GM23338 (cell line): ENCODE measurements at regions not wholly inside any gene's neighbourhood (a gene's known extent, or its start where the extent isn't known, plus 50 kb on each side); places are given as distances from the start of the nearest gene placed in this dataset.

Source experiments
- ATAC-seq: fragments of 200-7000 bp; cut with Tn5 transposase; 3 replicates; pipeline ENCODE4 v1.9.1; 2020
- DNase-seq: peaks from one replicate; pipeline ENCODE4 v3.0.0-alpha.2; 2015; ENCODE audit warnings: low spot score
- H2AFZ ChIP-seq: fragments of 200-600 bp; sonication (generic); 2 replicates; pipeline ENCODE4 v1.8.0; 2016; ENCODE audit warnings: antibody characterized with exemption, mild to moderate bottlenecking, moderate library complexity
- H3F3A ChIP-seq: fragments of 200-600 bp; sonication (generic); replicated peaks from 2 replicates; pipeline ENCODE4 v1.8.0; 2017; ENCODE audit warnings: antibody characterized with exemption, mixed run types, low read depth
- H3K27ac ChIP-seq: fragments of 200-600 bp; sonication (generic); 2 replicates; pipeline ENCODE4 v1.6.1; 2016; ENCODE audit warnings: low read depth
- H3K27me3 ChIP-seq: fragments of 200-600 bp; sonication (generic); 2 replicates; pipeline ENCODE4 v1.8.0; 2016; ENCODE audit warnings: mild to moderate bottlenecking, mixed run types, moderate library complexity; ENCODE audit not compliant: insufficient read depth
- H3K36me3 ChIP-seq: fragments of 200-600 bp; sonication (generic); 2 replicates; pipeline ENCODE4 v1.8.0; 2016; ENCODE audit warnings: mild to moderate bottlenecking; ENCODE audit not compliant: insufficient read depth
- H3K4me1 ChIP-seq: fragments of 200-600 bp; sonication (generic); 2 replicates; pipeline ENCODE4 v1.8.0; 2016; ENCODE audit warnings: mild to moderate bottlenecking, moderate library complexity; ENCODE audit not compliant: insufficient read depth
- H3K4me2 ChIP-seq: fragments of 200-600 bp; sonication (generic); 2 replicates; pipeline ENCODE4 v1.7.1; 2017; ENCODE audit warnings: mixed run types
- H3K4me3 ChIP-seq: fragments of 200-600 bp; sonication (generic); 2 replicates; pipeline ENCODE4 v1.6.1; 2016; ENCODE audit warnings: mixed run types
- H3K79me2 ChIP-seq: fragments of 200-600 bp; sonication (generic); replicated peaks from 2 replicates; pipeline ENCODE4 v1.8.0; 2017; ENCODE audit warnings: mild to moderate bottlenecking; ENCODE audit not compliant: insufficient read depth
- H3K9me2 ChIP-seq: fragments of 200-600 bp; sonication (generic); 2 replicates; pipeline ENCODE4 v1.8.0; 2017; ENCODE audit not compliant: insufficient read depth
- H4K20me1 ChIP-seq: fragments of 200-600 bp; sonication (generic); replicated peaks from 2 replicates; pipeline ENCODE4 v1.8.0; 2017; ENCODE audit warnings: mild to moderate bottlenecking; ENCODE audit not compliant: insufficient read depth
- H3K27ac Mint-ChIP-seq: 2 replicates; pipeline ENCODE4 v1.8.0; 2020; ENCODE audit warnings: inconsistent platforms, mild to moderate bottlenecking, moderate library complexity, mixed read lengths
- H3K27me3 Mint-ChIP-seq: 3 replicates; pipeline ENCODE4 v1.8.0; 2022; ENCODE audit warnings: low read depth, mild to moderate bottlenecking, moderate library complexity, mixed read lengths, inconsistent platforms; ENCODE audit not compliant: insufficient read depth, poor library complexity
- H3K36me3 Mint-ChIP-seq: 3 replicates; pipeline ENCODE4 v1.8.0; 2021; ENCODE audit warnings: low read depth, mild to moderate bottlenecking, inconsistent platforms, moderate library complexity, mixed read lengths
- H3K4me1 Mint-ChIP-seq: 3 replicates; pipeline ENCODE4 v1.8.0; 2020; ENCODE audit warnings: mild to moderate bottlenecking, inconsistent platforms, mixed read lengths
- H3K4me3 Mint-ChIP-seq: 3 replicates; pipeline ENCODE4 v1.8.0; 2021; ENCODE audit warnings: moderate library complexity, mild to moderate bottlenecking, inconsistent platforms, mixed read lengths
- H3K9me3 Mint-ChIP-seq: 3 replicates; pipeline ENCODE4 v1.8.0; 2020; ENCODE audit warnings: moderate library complexity, mild to moderate bottlenecking, inconsistent platforms, mixed read lengths
- CREB1 ChIP-seq: fragments of 250-450 bp; sonication (Bioruptor Pico); IDR thresholded peaks from 2 replicates; pipeline ENCODE4 v1.5.0; 2020; ENCODE audit warnings: low read depth, mild to moderate bottlenecking, moderate library complexity
- EZH2 ChIP-seq: fragments of 200-600 bp; sonication (generic); IDR thresholded peaks from one replicate; pipeline ENCODE4 v1.8.0; 2017; ENCODE audit warnings: antibody characterized with exemption, mild to moderate bottlenecking, low read depth; ENCODE audit not compliant: unreplicated experiment
- EZH2phosphoT487 ChIP-seq: fragments of 200-600 bp; sonication (generic); IDR thresholded peaks from one replicate; pipeline ENCODE4 v1.8.1; 2018; ENCODE audit warnings: antibody characterized with exemption; ENCODE audit not compliant: unreplicated experiment
- JUNB ChIP-seq: IDR thresholded peaks from one replicate; pipeline ENCODE4 v1.6.1; 2016; ENCODE audit warnings: antibody characterized with exemption; ENCODE audit not compliant: unreplicated experiment
- NANOG ChIP-seq: IDR thresholded peaks from 2 replicates; pipeline ENCODE4 v1.6.1; 2016; ENCODE audit warnings: antibody characterized with exemption, borderline replicate concordance
- POLR2AphosphoS5 ChIP-seq: IDR thresholded peaks from 2 replicates; pipeline ENCODE4 v1.6.1; 2016; ENCODE audit warnings: antibody characterized with exemption, low read depth
- STAT1 ChIP-seq: IDR thresholded peaks from one replicate; pipeline ENCODE4 v1.6.1; 2016; ENCODE audit warnings: antibody characterized with exemption; ENCODE audit not compliant: unreplicated experiment
- ZNF114 ChIP-seq: fragments of 250-450 bp; sonication (Bioruptor Pico); IDR thresholded peaks from 2 replicates; pipeline ENCODE4 v1.5.0; 2020; ENCODE audit warnings: mild to moderate bottlenecking, moderate library complexity
- ZNF331 ChIP-seq: fragments of 250-450 bp; sonication (Bioruptor Pico); IDR thresholded peaks from 2 replicates; pipeline ENCODE4 v1.5.0; 2020; ENCODE audit warnings: low read depth, mild to moderate bottlenecking, moderate library complexity
- TF ChIP-seq, protein P1 (sequence below), 2 experiments: fragments of 200-600 bp in 1 of 2; sonication (generic) in 1 of 2; conservative IDR thresholded peaks; 2 replicates each; pipeline versions ENCODE4 v1.5.1 to v1.6.1; 2016 to 2017; ENCODE audit warnings: antibody characterized with exemption in 2 of 2, low read depth in 2 of 2, mild to moderate bottlenecking in 2 of 2, moderate library complexity in 1 of 2
- TF ChIP-seq, protein P2 (sequence below): fragments of 250-450 bp; sonication (Bioruptor Pico); IDR thresholded peaks from 2 replicates; pipeline ENCODE4 v1.5.0; 2020; ENCODE audit warnings: mild to moderate bottlenecking, moderate library complexity
- TF ChIP-seq, protein P3 (sequence below): IDR thresholded peaks from one replicate; pipeline ENCODE4 v1.6.1; 2018; ENCODE audit warnings: antibody characterized with exemption; ENCODE audit not compliant: unreplicated experiment
- TF ChIP-seq, protein P4 (sequence below): IDR thresholded peaks from 2 replicates; pipeline ENCODE4 v1.6.1; 2016; ENCODE audit warnings: antibody characterized with exemption

DNA sequence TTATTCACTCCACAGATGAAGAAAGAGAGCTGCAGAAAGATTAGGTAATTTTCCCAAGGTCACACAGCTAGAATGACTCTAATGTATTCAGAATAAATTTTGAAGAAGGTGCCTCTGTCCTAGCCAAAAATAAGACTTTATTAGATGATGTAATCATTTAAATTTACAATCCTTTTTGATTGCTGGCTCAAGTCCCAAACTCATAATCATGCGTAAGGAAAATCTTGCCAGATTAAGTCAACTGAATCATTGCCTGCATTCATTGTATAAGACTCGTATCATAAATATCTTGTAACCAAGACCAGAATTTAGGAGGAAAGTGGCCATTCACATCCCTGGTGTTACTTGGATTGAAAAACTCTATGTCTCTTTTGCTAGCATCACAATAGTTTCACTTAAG is 53.1 kb upstream of the STK39 start:
- DNase-seq = no peak
- no peak overlapping the region for H3K4me3 ChIP-seq
- H2AFZ ChIP-seq = 0 out of 2 replicates have a peak overlapping the region, but pooled peaks have one; percentile 12
- no peaks in the 10 kb centered on the region for H3K27me3 ChIP-seq
- H3K36me3 ChIP-seq = no peaks in the 10 kb centered on the region
- Mint-ChIP-seq H3K36me3 (peaks cover under 1% of the 10 kb centered on the region; the same call in 2 of the 3 replicates), H3K4me1 (no peaks in the 10 kb centered on the region), H3K4me3 (no peak overlapping the region), H3K9me3 (peaks cover 3% of the 10 kb centered on the region; the same call in 1 of the 3 replicates), H3K27ac (no peak overlapping the region), H3K27me3 (peaks cover 3% of the 10 kb centered on the region)
- H3F3A ChIP-seq = no peaks in the 10 kb centered on the region
- H4K20me1 ChIP-seq = no peaks in the 10 kb centered on the region
- TF ChIP-seq STAT1 = no peak
- TF ChIP-seq ZNF331 = no peak
- TF ChIP-seq, protein P1, sequence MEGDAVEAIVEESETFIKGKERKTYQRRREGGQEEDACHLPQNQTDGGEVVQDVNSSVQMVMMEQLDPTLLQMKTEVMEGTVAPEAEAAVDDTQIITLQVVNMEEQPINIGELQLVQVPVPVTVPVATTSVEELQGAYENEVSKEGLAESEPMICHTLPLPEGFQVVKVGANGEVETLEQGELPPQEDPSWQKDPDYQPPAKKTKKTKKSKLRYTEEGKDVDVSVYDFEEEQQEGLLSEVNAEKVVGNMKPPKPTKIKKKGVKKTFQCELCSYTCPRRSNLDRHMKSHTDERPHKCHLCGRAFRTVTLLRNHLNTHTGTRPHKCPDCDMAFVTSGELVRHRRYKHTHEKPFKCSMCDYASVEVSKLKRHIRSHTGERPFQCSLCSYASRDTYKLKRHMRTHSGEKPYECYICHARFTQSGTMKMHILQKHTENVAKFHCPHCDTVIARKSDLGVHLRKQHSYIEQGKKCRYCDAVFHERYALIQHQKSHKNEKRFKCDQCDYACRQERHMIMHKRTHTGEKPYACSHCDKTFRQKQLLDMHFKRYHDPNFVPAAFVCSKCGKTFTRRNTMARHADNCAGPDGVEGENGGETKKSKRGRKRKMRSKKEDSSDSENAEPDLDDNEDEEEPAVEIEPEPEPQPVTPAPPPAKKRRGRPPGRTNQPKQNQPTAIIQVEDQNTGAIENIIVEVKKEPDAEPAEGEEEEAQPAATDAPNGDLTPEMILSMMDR (conservative IDR thresholded peaks at IDR 0.05; ENCODE audit: low read depth in 2 of 2) = no peak
- TF ChIP-seq JUNB = no peak
- TF ChIP-seq ZNF114 = no peak
- TF ChIP-seq, protein P2, sequence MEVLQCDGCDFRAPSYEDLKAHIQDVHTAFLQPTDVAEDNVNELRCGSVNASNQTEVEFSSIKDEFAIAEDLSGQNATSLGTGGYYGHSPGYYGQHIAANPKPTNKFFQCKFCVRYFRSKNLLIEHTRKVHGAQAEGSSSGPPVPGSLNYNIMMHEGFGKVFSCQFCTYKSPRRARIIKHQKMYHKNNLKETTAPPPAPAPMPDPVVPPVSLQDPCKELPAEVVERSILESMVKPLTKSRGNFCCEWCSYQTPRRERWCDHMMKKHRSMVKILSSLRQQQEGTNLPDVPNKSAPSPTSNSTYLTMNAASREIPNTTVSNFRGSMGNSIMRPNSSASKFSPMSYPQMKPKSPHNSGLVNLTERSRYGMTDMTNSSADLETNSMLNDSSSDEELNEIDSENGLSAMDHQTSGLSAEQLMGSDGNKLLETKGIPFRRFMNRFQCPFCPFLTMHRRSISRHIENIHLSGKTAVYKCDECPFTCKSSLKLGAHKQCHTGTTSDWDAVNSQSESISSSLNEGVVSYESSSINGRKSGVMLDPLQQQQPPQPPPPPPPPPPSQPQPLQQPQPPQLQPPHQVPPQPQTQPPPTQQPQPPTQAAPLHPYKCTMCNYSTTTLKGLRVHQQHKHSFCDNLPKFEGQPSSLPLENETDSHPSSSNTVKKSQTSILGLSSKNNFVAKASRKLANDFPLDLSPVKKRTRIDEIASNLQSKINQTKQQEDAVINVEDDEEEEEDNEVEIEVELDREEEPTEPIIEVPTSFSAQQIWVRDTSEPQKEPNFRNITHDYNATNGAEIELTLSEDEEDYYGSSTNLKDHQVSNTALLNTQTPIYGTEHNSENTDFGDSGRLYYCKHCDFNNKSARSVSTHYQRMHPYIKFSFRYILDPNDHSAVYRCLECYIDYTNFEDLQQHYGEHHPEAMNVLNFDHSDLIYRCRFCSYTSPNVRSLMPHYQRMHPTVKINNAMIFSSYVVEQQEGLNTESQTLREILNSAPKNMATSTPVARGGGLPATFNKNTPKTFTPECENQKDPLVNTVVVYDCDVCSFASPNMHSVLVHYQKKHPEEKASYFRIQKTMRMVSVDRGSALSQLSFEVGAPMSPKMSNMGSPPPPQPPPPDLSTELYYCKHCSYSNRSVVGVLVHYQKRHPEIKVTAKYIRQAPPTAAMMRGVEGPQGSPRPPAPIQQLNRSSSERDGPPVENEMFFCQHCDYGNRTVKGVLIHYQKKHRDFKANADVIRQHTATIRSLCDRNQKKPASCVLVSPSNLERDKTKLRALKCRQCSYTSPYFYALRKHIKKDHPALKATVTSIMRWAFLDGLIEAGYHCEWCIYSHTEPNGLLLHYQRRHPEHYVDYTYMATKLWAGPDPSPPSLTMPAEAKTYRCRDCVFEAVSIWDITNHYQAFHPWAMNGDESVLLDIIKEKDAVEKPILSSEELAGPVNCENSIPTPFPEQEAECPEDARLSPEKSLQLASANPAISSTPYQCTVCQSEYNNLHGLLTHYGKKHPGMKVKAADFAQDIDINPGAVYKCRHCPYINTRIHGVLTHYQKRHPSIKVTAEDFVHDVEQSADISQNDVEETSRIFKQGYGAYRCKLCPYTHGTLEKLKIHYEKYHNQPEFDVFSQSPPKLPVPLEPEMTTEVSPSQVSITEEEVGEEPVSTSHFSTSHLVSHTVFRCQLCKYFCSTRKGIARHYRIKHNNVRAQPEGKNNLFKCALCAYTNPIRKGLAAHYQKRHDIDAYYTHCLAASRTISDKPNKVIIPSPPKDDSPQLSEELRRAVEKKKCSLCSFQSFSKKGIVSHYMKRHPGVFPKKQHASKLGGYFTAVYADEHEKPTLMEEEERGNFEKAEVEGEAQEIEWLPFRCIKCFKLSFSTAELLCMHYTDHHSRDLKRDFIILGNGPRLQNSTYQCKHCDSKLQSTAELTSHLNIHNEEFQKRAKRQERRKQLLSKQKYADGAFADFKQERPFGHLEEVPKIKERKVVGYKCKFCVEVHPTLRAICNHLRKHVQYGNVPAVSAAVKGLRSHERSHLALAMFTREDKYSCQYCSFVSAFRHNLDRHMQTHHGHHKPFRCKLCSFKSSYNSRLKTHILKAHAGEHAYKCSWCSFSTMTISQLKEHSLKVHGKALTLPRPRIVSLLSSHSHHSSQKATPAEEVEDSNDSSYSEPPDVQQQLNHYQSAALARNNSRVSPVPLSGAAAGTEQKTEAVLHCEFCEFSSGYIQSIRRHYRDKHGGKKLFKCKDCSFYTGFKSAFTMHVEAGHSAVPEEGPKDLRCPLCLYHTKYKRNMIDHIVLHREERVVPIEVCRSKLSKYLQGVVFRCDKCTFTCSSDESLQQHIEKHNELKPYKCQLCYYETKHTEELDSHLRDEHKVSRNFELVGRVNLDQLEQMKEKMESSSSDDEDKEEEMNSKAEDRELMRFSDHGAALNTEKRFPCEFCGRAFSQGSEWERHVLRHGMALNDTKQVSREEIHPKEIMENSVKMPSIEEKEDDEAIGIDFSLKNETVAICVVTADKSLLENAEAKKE = no peak
- no peak for TF ChIP-seq EZH2
- TF ChIP-seq CREB1 (CRISPR knock-in tag) = no peak
- TF ChIP-seq POLR2AphosphoS5 = no peak
- no peak for TF ChIP-seq EZH2phosphoT487
- TF ChIP-seq, protein P3, sequence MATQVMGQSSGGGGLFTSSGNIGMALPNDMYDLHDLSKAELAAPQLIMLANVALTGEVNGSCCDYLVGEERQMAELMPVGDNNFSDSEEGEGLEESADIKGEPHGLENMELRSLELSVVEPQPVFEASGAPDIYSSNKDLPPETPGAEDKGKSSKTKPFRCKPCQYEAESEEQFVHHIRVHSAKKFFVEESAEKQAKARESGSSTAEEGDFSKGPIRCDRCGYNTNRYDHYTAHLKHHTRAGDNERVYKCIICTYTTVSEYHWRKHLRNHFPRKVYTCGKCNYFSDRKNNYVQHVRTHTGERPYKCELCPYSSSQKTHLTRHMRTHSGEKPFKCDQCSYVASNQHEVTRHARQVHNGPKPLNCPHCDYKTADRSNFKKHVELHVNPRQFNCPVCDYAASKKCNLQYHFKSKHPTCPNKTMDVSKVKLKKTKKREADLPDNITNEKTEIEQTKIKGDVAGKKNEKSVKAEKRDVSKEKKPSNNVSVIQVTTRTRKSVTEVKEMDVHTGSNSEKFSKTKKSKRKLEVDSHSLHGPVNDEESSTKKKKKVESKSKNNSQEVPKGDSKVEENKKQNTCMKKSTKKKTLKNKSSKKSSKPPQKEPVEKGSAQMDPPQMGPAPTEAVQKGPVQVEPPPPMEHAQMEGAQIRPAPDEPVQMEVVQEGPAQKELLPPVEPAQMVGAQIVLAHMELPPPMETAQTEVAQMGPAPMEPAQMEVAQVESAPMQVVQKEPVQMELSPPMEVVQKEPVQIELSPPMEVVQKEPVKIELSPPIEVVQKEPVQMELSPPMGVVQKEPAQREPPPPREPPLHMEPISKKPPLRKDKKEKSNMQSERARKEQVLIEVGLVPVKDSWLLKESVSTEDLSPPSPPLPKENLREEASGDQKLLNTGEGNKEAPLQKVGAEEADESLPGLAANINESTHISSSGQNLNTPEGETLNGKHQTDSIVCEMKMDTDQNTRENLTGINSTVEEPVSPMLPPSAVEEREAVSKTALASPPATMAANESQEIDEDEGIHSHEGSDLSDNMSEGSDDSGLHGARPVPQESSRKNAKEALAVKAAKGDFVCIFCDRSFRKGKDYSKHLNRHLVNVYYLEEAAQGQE = no peak
- TF ChIP-seq NANOG = no peak
- TF ChIP-seq, protein P4, sequence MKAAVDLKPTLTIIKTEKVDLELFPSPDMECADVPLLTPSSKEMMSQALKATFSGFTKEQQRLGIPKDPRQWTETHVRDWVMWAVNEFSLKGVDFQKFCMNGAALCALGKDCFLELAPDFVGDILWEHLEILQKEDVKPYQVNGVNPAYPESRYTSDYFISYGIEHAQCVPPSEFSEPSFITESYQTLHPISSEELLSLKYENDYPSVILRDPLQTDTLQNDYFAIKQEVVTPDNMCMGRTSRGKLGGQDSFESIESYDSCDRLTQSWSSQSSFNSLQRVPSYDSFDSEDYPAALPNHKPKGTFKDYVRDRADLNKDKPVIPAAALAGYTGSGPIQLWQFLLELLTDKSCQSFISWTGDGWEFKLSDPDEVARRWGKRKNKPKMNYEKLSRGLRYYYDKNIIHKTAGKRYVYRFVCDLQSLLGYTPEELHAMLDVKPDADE = no peak
- H3K9me2 ChIP-seq = no peaks in the 10 kb centered on the region
- H3K27ac ChIP-seq = no peak overlapping the region
- no peak for ATAC-seq
- H3K4me1 ChIP-seq = no peaks in the 10 kb centered on the region
- H3K79me2 ChIP-seq = no peaks in the 10 kb centered on the region
- no peak overlapping the region for H3K4me2 ChIP-seq
